ENCODE measurements at regions not wholly inside any gene's neighbourhood (a gene's known extent, or its start where the extent isn't known, plus 50 kb on each side); places are given as distances from the start of the nearest gene placed in this dataset.
"Not testable (repeated sequence)": the region's sequence is repeated elsewhere in the genome, so short reads cannot be mapped to it uniquely, and the experiment has no call there.

GRCh38 chr2:14902953-14903352, 270.4 kb downstream of the LRATD1 start:
- Histone ChIP-seq H3K4me1 (ENCODE audit: control insufficient read depth in 1 of 2, insufficient read depth in 2 of 2, low read depth in 1 of 2, low read length in 1 of 2) (no peaks in the 10 kb centered on the region; a peak in 1 of 4 replicates), H2AFZ (ENCODE audit: low read depth) (no peak overlapping the region), H3K27ac (ENCODE audit: low read depth in 2 of 2, low read length in 1 of 2) (no peak overlapping the region), H3K9ac (no peak overlapping the region), H3K27me3 (ENCODE audit: insufficient read depth) (no peaks in the 10 kb centered on the region), H3K9me2 (no peaks in the 10 kb centered on the region), H3K4me2 (no peak overlapping the region), H3K79me2 (ENCODE audit: insufficient read depth) (no peaks in the 10 kb centered on the region), H3K4me3 (ENCODE audit: low read depth in 2 of 2, low read length in 1 of 2) (no peak overlapping the region), H3K9me3 (no peaks in the 10 kb centered on the region; the same call in 1 of the 2 replicates), H3F3A (replicated peaks; ENCODE audit: insufficient read depth) (no peaks in the 10 kb centered on the region), H3K36me3 (replicated peaks in 1 of 2; ENCODE audit: control insufficient read depth in 1 of 2, insufficient read depth in 2 of 2, low read length in 1 of 2) (no peaks in the 10 kb centered on the region), H4K20me1 (ENCODE audit: insufficient read depth) (no peaks in the 10 kb centered on the region)
- ChIA-PET POLR2A (no interaction called here), CTCF (interaction anchor here (0.7 to 2.1 kb wide), 14 partner anchors 8 to 685 kb away, joined by 3 to 14 read pairs (median 4); no protein-coding TSS in a partner anchor)
- WGBS (ENCODE audit: low lambda C conversion rate), result 13% methylated on average over 1 of the region's 1 CpG
- no peak for TF ChIP-seq GABPA (IDR thresholded peaks at IDR 0.05; ENCODE audit: low read depth)
- no peak for TF ChIP-seq FOXJ3 (CRISPR knock-in tag; IDR thresholded peaks at IDR 0.05)
- no peak for TF ChIP-seq RAD21 (IDR thresholded peaks at IDR 0.05; ENCODE audit: low read length)
- TF ChIP-seq EZH2phosphoT487 (IDR thresholded peaks at IDR 0.05; ENCODE audit: borderline replicate concordance, low read depth), result no peak
- DNase-seq, result no peak

- POLR2A ChIA-PET, result no interaction called here
- 38% methylated on average over 15 of the region's 15 CpGs for WGBS (ENCODE audit: low lambda C conversion rate)
- H4K20me1 ChIP-seq (ENCODE audit: insufficient read depth), result no peaks in the 10 kb centered on the region
- H3K9me2 ChIP-seq, result no peaks in the 10 kb centered on the region
- no peak overlapping the region for H3K27ac ChIP-seq (ENCODE audit: low read depth in 2 of 2, low read length in 1 of 2)
- no peak for TF ChIP-seq USF2 (IDR thresholded peaks at IDR 0.05; ENCODE audit: borderline replicate concordance, low read depth, low read length)
- TF ChIP-seq, protein P1, sequence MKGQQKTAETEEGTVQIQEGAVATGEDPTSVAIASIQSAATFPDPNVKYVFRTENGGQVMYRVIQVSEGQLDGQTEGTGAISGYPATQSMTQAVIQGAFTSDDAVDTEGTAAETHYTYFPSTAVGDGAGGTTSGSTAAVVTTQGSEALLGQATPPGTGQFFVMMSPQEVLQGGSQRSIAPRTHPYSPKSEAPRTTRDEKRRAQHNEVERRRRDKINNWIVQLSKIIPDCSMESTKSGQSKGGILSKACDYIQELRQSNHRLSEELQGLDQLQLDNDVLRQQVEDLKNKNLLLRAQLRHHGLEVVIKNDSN (IDR thresholded peaks at IDR 0.05; ENCODE audit: borderline replicate concordance, low read depth), result no peak
- peak; percentile 17; the same call in 1 of the 2 replicates for TF ChIP-seq SMC3 (IDR thresholded peaks at IDR 0.05; ENCODE audit: low read depth, low read length)
- TF ChIP-seq RAD21 (IDR thresholded peaks at IDR 0.05; ENCODE audit: low read length), result peak; percentile 48
- TF ChIP-seq JUND (IDR thresholded peaks at IDR 0.05), result no peak
- TF ChIP-seq TEAD4 (IDR thresholded peaks at IDR 0.05; ENCODE audit: borderline replicate concordance, insufficient read depth), result no peak
- peak; percentile 49 for TF ChIP-seq CTCF (IDR thresholded peaks at IDR 0.05)
- no peak for TF ChIP-seq GATA2 (CRISPR knock-in tag; IDR thresholded peaks at IDR 0.05)
- no peak for TF ChIP-seq YY1 (IDR thresholded peaks at IDR 0.05; ENCODE audit: low read depth)
- TF ChIP-seq NRF1 (IDR thresholded peaks at IDR 0.05; ENCODE audit: low read depth, low read length), result no peak
- H3K36me3 ChIP-seq (replicated peaks in 1 of 2; ENCODE audit: control insufficient read depth in 1 of 2, insufficient read depth in 2 of 2, low read length in 1 of 2), result no peaks in the 10 kb centered on the region
- no peaks in the 10 kb centered on the region; the same call in 1 of the 2 replicates for H3K9me3 ChIP-seq
- peaks cover 0 to 5% of the 10 kb centered on the region in 2 experiments; a peak in 2 of 4 replicates for H3K4me1 ChIP-seq (ENCODE audit: control insufficient read depth in 1 of 2, insufficient read depth in 2 of 2, low read depth in 1 of 2, low read length in 1 of 2)
- no peaks in the 10 kb centered on the region for H3K79me2 ChIP-seq (ENCODE audit: insufficient read depth)
- H3K27me3 ChIP-seq (ENCODE audit: insufficient read depth), result no peaks in the 10 kb centered on the region
- H3F3A ChIP-seq (replicated peaks; ENCODE audit: insufficient read depth), result no peaks in the 10 kb centered on the region
- H3K4me2 ChIP-seq, result no peak overlapping the region
- no peak overlapping the region for H2AFZ ChIP-seq (ENCODE audit: low read depth)
- CTCF ChIA-PET, result interaction anchor here (0.7 to 2.1 kb wide), 15 partner anchors 9 to 684 kb away, joined by 3 to 14 read pairs (median 4); no protein-coding TSS in a partner anchor
- peak; percentile 72 for DNase-seq
- no peak overlapping the region; a peak in 1 of 4 replicates for H3K4me3 ChIP-seq (ENCODE audit: low read depth in 2 of 2, low read length in 1 of 2)
- no peak overlapping the region for H3K9ac ChIP-seq
Measured at GRCh38 chr2:14903709-14904374, 271.3 kb downstream of the LRATD1 start.

- H3K4me3 ChIP-seq (ENCODE audit: low read depth in 2 of 2, low read length in 1 of 2); H3K79me2 ChIP-seq (ENCODE audit: insufficient read depth); DNase-seq; H2AFZ ChIP-seq (ENCODE audit: low read depth); H3K4me2 ChIP-seq; H3K27me3 ChIP-seq (ENCODE audit: insufficient read depth); H3K9me2 ChIP-seq; H3K36me3 ChIP-seq (replicated peaks in 1 of 2; ENCODE audit: control insufficient read depth in 1 of 2, insufficient read depth in 2 of 2, low read length in 1 of 2); H3F3A ChIP-seq (replicated peaks; ENCODE audit: insufficient read depth); H3K9me3 ChIP-seq; H3K27ac ChIP-seq (ENCODE audit: low read depth in 2 of 2, low read length in 1 of 2); H3K9ac ChIP-seq; H3K4me1 ChIP-seq (ENCODE audit: control insufficient read depth in 1 of 2, insufficient read depth in 2 of 2, low read depth in 1 of 2, low read length in 1 of 2); H4K20me1 ChIP-seq (ENCODE audit: insufficient read depth); POLR2A ChIA-PET: not testable (repeated sequence)
- CTCF ChIA-PET, result interaction anchor here (1.0 to 2.1 kb wide), 6 partner anchors 9 to 684 kb away, joined by 3 to 14 read pairs (median 6); no protein-coding TSS in a partner anchor
- WGBS (ENCODE audit: low lambda C conversion rate), result 67% methylated on average over 7 of the region's 7 CpGs
Measured at GRCh38 chr2:14904378-14904777, 271.9 kb downstream of the LRATD1 start.

Measured in SK-N-SH (cell line).